Endodermal cell (in vitro differentiated cells): ENCODE measurements at regions not wholly inside any gene's neighbourhood (a gene's known extent, or its start where the extent isn't known, plus 50 kb on each side); places are given as distances from the start of the nearest gene placed in this dataset.

Source experiments
- DNase-seq: peaks from one replicate; pipeline ENCODE4 v3.0.0-alpha.2; 2017
- H3K27ac ChIP-seq: 2 replicates; pipeline ENCODE4 v1.5.1; 2013; ENCODE audit warnings: mild to moderate bottlenecking, low read depth, low read length, moderate library complexity
- H3K27me3 ChIP-seq: 2 replicates; pipeline ENCODE4 v1.6.1; 2013; ENCODE audit warnings: mild to moderate bottlenecking, low read length, moderate library complexity; ENCODE audit not compliant: insufficient read depth, control insufficient read depth, poor library complexity, severe bottlenecking
- H3K36me3 ChIP-seq: 2 replicates; pipeline ENCODE4 v1.7.0; 2013; ENCODE audit warnings: mild to moderate bottlenecking, low read length, moderate library complexity; ENCODE audit not compliant: control insufficient read depth, insufficient read depth
- H3K4me1 ChIP-seq: one replicate; pipeline ENCODE4 v1.7.0; 2013; ENCODE audit warnings: low read length; ENCODE audit not compliant: control insufficient read depth, insufficient read depth
- H3K4me3 ChIP-seq: 2 replicates; pipeline ENCODE4 v1.5.1; 2013; ENCODE audit warnings: mild to moderate bottlenecking, low read length, moderate library complexity
- H3K9ac ChIP-seq: 2 replicates; pipeline ENCODE4 v1.6.1; 2013; ENCODE audit warnings: mild to moderate bottlenecking, low read length, moderate library complexity; ENCODE audit not compliant: poor library complexity, severe bottlenecking; ENCODE audit errors: extremely low read depth
- H3K9me3 ChIP-seq: 2 replicates; pipeline ENCODE4 v1.6.1; 2013; ENCODE audit warnings: mild to moderate bottlenecking, low read length, moderate library complexity; ENCODE audit not compliant: control insufficient read depth
- H3K27ac Mint-ChIP-seq: 2 replicates; pipeline ENCODE4 v1.8.0; 2020; ENCODE audit warnings: mixed read lengths
- H3K27me3 Mint-ChIP-seq: 2 replicates; pipeline ENCODE4 v1.8.0; 2021; ENCODE audit warnings: mild to moderate bottlenecking, mixed read lengths; ENCODE audit not compliant: insufficient read depth
- H3K36me3 Mint-ChIP-seq: 2 replicates; pipeline ENCODE4 v1.8.0; 2020; ENCODE audit warnings: low read depth, mixed read lengths
- H3K4me1 Mint-ChIP-seq: 2 replicates; pipeline ENCODE4 v1.8.0; 2020; ENCODE audit warnings: mixed read lengths
- H3K4me3 Mint-ChIP-seq: 2 replicates; pipeline ENCODE4 v1.8.0; 2020; ENCODE audit warnings: mild to moderate bottlenecking, moderate library complexity, mixed read lengths
- H3K9me3 Mint-ChIP-seq: 2 replicates; pipeline ENCODE4 v1.8.0; 2020; ENCODE audit warnings: mild to moderate bottlenecking, mixed read lengths
- CTCF ChIP-seq: fragments of 200-600 bp; sonication (generic); conservative IDR thresholded peaks from 2 replicates; pipeline ENCODE4 v1.5.0; 2021; ENCODE audit warnings: antibody characterized with exemption, mild to moderate bottlenecking
- WGBS, 2 experiments: methylation state at CpG; one replicate each; pipeline versions ENCODE4 v1.1.5 to v1.1.7; 2013; ENCODE audit warnings: missing lambda C conversion rate in 2 of 2, mixed read lengths in 1 of 2; ENCODE audit not compliant: insufficient coverage in 1 of 2, insufficient read length in 1 of 2; 5-methylcytosine and 5-hydroxymethylcytosine counted together

- WGBS, 2 experiments, result 71 to 87% methylated on average over 1 to 2 of the region's 2 CpGs
- H3K27ac ChIP-seq, result no peak overlapping the region
- no peaks in the 10 kb centered on the region for H3K27me3 ChIP-seq
- no peak for DNase-seq
- no peak overlapping the region for H3K4me3 ChIP-seq
- no peak for TF ChIP-seq CTCF
- peaks cover 6% of the 10 kb centered on the region for H3K9me3 ChIP-seq
- Mint-ChIP-seq H3K36me3 (no peaks in the 10 kb centered on the region), H3K27ac (no peak overlapping the region), H3K4me3 (no peak overlapping the region), H3K27me3 (no peaks in the 10 kb centered on the region), H3K9me3 (peaks cover 4% of the 10 kb centered on the region), H3K4me1 (peaks cover 2% of the 10 kb centered on the region)
- H3K9ac ChIP-seq, result no peak overlapping the region
- H3K36me3 ChIP-seq, result no peaks in the 10 kb centered on the region
- no peaks in the 10 kb centered on the region for H3K4me1 ChIP-seq
Measured at GRCh38 chr16:79363484-79363883, 237.1 kb downstream of the MAF start.

GRCh38 chr16:79363035-79363434 lies 237.5 kb downstream of the MAF start:
- Mint-ChIP-seq H3K36me3 (no peaks in the 10 kb centered on the region), H3K4me3 (no peak overlapping the region)
- 78% methylated on average over 1 of the region's 1 CpG; no CpG with 5 or more reads in 1 of the 2 experiments for WGBS, 2 experiments

DNA sequence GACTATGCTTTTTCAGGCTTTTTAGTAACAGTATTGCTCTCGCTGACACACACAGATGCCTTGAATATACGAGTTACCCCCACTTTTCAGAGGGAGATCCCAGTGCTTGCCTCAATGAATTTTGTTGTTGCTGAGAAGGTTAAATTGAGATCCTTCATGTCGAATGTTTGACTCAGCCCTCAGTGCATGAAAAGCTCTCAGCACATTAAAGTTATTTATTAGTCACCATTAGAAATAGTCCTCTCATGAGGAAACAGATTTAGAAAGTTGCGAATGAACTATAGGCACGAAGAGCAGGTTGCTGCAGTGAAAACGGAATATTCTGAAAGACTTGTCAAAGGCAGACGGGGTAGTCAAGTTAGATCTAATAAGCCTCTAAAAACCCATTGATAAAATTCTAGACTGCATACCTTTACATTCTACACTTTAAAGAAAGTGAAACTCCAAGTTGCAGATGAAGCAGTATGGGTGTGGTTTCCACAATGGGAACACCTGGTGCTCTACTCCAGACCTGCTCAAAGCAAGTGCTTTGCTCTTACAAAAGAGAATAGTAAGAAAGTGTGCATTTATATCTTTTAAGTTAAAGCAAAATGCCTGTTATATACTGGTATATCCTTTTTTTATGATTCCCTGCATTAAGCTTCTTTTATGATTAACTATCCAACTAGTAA lies 238.1 kb downstream of the MAF start:
- Histone ChIP-seq H3K4me3 (no peak overlapping the region), H3K27me3 (no peaks in the 10 kb centered on the region), H3K9ac (no peak overlapping the region), H3K4me1 (no peaks in the 10 kb centered on the region), H3K36me3 (no peaks in the 10 kb centered on the region), H3K27ac (no peak overlapping the region), H3K9me3 (peaks cover 6% of the 10 kb centered on the region)
- WGBS, 2 experiments, result 92 to 94% methylated on average over 6 to 7 of the region's 7 CpGs
- peaks cover 4% of the 10 kb centered on the region for H3K9me3 Mint-ChIP-seq
- no peak for TF ChIP-seq CTCF
- no peak overlapping the region for H3K4me3 Mint-ChIP-seq
- DNase-seq, result no peak
- no peak overlapping the region for H3K27ac Mint-ChIP-seq
- no peaks in the 10 kb centered on the region for H3K27me3 Mint-ChIP-seq
- peaks cover 5% of the 10 kb centered on the region for H3K4me1 Mint-ChIP-seq
- H3K36me3 Mint-ChIP-seq, result no peaks in the 10 kb centered on the region

More at GRCh38 chr16:79363035-79363434, 237.5 kb downstream of the MAF start:
- Histone ChIP-seq H3K27ac (no peak overlapping the region), H3K27me3 (no peaks in the 10 kb centered on the region), H3K4me3 (no peak overlapping the region), H3K4me1 (no peaks in the 10 kb centered on the region), H3K36me3 (no peaks in the 10 kb centered on the region), H3K9me3 (peaks cover 6% of the 10 kb centered on the region), H3K9ac (no peak overlapping the region)
- Mint-ChIP-seq H3K9me3 (peaks cover 4% of the 10 kb centered on the region), H3K27ac (no peak overlapping the region), H3K27me3 (no peaks in the 10 kb centered on the region), H3K4me1 (peaks cover under 1% of the 10 kb centered on the region)
- no peak for DNase-seq
- TF ChIP-seq CTCF, result no peak
